ENCODE measurements at regions not wholly inside any gene's neighbourhood (a gene's known extent, or its start where the extent isn't known, plus 50 kb on each side); places are given as distances from the start of the nearest gene placed in this dataset.

DNA sequence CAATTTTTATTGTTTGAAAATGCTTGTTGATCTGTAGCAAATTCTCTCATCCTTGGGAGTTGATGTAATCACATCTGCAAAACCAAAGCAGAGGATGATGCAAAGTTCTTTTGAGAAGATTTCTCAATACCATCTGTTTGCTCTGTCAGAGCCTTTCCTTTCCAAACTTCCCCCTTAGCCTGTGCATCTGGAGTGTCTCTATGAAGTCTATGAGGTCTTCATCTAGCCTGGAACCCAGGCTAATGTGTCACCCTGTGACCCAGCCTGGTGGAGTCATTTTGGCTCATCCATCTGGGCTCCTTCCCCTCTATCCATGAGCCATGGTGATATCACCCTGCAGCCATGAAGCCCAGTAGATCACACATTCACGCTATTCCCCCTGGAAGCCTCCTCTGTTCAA lies 123.2 kb upstream of the SLC7A14 start:
- DNase-seq: no peak
- H3K36me3 ChIP-seq: no peaks in the 10 kb centered on the region
- TF ChIP-seq POLR2A (IDR thresholded peaks at IDR 0.05) (no peak), CTCF (IDR thresholded peaks at IDR 0.05) (no peak)
- peaks cover 0 to 4% of the 10 kb centered on the region in 2 donors for H3K9me3 ChIP-seq
- intact Hi-C loops (cut with DNase I; ENCODE audit: low total_unique reads): no loop called here
- no peak overlapping the region for H3K4me3 ChIP-seq
- H3K27me3 ChIP-seq: no peaks in the 10 kb centered on the region
- H3K27ac ChIP-seq: no peak overlapping the region
- H3K4me1 ChIP-seq: no peaks in the 10 kb centered on the region

GRCh38 chr3:170707899-170708298 lies 122.0 kb upstream of the SLC7A14 start:
- intact Hi-C loops (cut with DNase I; ENCODE audit: low total_unique reads): no loop called here
- Histone ChIP-seq H3K27ac (no peak overlapping the region), H3K4me3 (no peak overlapping the region), H3K4me1 (no peaks in the 10 kb centered on the region), H3K27me3 (no peaks in the 10 kb centered on the region), H3K36me3 (no peaks in the 10 kb centered on the region), H3K9me3 (peaks cover 0 to 4% of the 10 kb centered on the region in 2 donors)
- TF ChIP-seq CTCF (IDR thresholded peaks at IDR 0.05) (no peak), POLR2A (IDR thresholded peaks at IDR 0.05) (no peak)
- no peak for DNase-seq

- H3K36me3 ChIP-seq: no peaks in the 10 kb centered on the region
- intact Hi-C loops (cut with DNase I; ENCODE audit: low total_unique reads): no loop called here
- peak in 1 of 2 donors; percentile 23 for DNase-seq
- peaks cover 0 to 4% of the 10 kb centered on the region in 2 donors for H3K9me3 ChIP-seq
- H3K4me1 ChIP-seq: no peaks in the 10 kb centered on the region
- peak overlapping the region; percentile 48 to 52 for H3K27ac ChIP-seq
- no peaks in the 10 kb centered on the region for H3K27me3 ChIP-seq
- TF ChIP-seq CTCF (IDR thresholded peaks at IDR 0.05) (no peak), POLR2A (IDR thresholded peaks at IDR 0.05) (no peak)
- no peak overlapping the region for H3K4me3 ChIP-seq
Observed at GRCh38 chr3:170705131-170705530, 119.3 kb upstream of the SLC7A14 start.

GRCh38 chr3:170703121-170703588 lies 117.3 kb upstream of the SLC7A14 start:
- peaks cover 0 to 9% of the 10 kb centered on the region in 2 donors for H3K4me1 ChIP-seq
- TF ChIP-seq POLR2A (IDR thresholded peaks at IDR 0.05) (no peak), CTCF (IDR thresholded peaks at IDR 0.05) (no peak)
- intact Hi-C loops (cut with DNase I; ENCODE audit: low total_unique reads): no loop called here
- DNase-seq: no peak
- no peak overlapping the region for H3K4me3 ChIP-seq
- H3K9me3 ChIP-seq: no peaks in the 10 kb centered on the region
- no peak overlapping the region for H3K27ac ChIP-seq
- H3K36me3 ChIP-seq: no peaks in the 10 kb centered on the region
- H3K27me3 ChIP-seq: no peaks in the 10 kb centered on the region

- no peak for DNase-seq
- Histone ChIP-seq H3K27me3 (no peaks in the 10 kb centered on the region), H3K4me3 (no peak overlapping the region), H3K27ac (no peak overlapping the region), H3K36me3 (no peaks in the 10 kb centered on the region), H3K4me1 (peaks cover 0 to 9% of the 10 kb centered on the region in 2 donors), H3K9me3 (no peaks in the 10 kb centered on the region)
- TF ChIP-seq CTCF (IDR thresholded peaks at IDR 0.05) (no peak), POLR2A (IDR thresholded peaks at IDR 0.05) (no peak)
- intact Hi-C loops (cut with DNase I; ENCODE audit: low total_unique reads): no loop called here
Observed at GRCh38 chr3:170701696-170702678, 116.1 kb upstream of the SLC7A14 start.

All from uterus (tissue), 3 donors.